PC-3 (cell line): ENCODE measurements at regions not wholly inside any gene's neighbourhood (a gene's known extent, or its start where the extent isn't known, plus 50 kb on each side); places are given as distances from the start of the nearest gene placed in this dataset.

Experiments used
- ATAC-seq: fragments of 200-7000 bp; cut with Tn5 transposase; 2 replicates; pipeline ENCODE4 v1.9.1; 2020; ENCODE audit warnings: mild to moderate bottlenecking, moderate library complexity
- BruUV-seq: library from RNA; stranded (reverse); fragments of 400-500 nt; replicated peaks from 2 replicates; lab custom pipeline; 2021; lab: Mats Ljungman, UMichigan
- CTCF ChIA-PET: fragments of 300-600 bp; sonication (Branson Sonifier 250); formaldehyde crosslinking; loops from one replicate; lab custom pipeline; 2022; ENCODE audit warnings: antibody characterized with exemption; lab: Charles Lee
- POLR2A ChIA-PET: fragments of 300-600 bp; sonication (Branson Sonifier 250); formaldehyde crosslinking; loops from one replicate; lab custom pipeline; 2022; ENCODE audit warnings: antibody characterized with exemption; ENCODE audit not compliant: unreplicated experiment; lab: Charles Lee
- DNase-seq: peaks from one replicate; pipeline ENCODE4 v3.0.0-alpha.2; 2015
- H2AFZ ChIP-seq: fragments of 300-600 bp; sonication (generic); 2 replicates; pipeline ENCODE4 v1.6.0; 2016; ENCODE audit warnings: antibody characterized with exemption, low read length
- H3F3A ChIP-seq: fragments of 300-600 bp; sonication (generic); one replicate; pipeline ENCODE4 v1.6.0; 2017; ENCODE audit warnings: antibody characterized with exemption, low read length, control low read depth, mild to moderate bottlenecking; ENCODE audit not compliant: unreplicated experiment
- H3K27ac ChIP-seq: fragments of 300-600 bp; sonication (generic); 2 replicates; pipeline ENCODE4 v1.5.1; 2016; ENCODE audit warnings: mild to moderate bottlenecking, low read length
- H3K27me3 ChIP-seq: fragments of 300-600 bp; sonication (generic); 2 replicates; pipeline ENCODE4 v1.6.1; 2016; ENCODE audit warnings: low read length, mixed read lengths
- H3K36me3 ChIP-seq: fragments of 300-600 bp; sonication (generic); 2 replicates; pipeline ENCODE4 v1.6.1; 2016; ENCODE audit warnings: low read depth, mixed run types, low read length, mixed read lengths
- H3K4me1 ChIP-seq: fragments of 300-600 bp; sonication (generic); 2 replicates; pipeline ENCODE4 v1.5.1; 2016; ENCODE audit warnings: low read length; ENCODE audit not compliant: insufficient read depth
- H3K4me2 ChIP-seq: fragments of 300-600 bp; sonication (generic); 2 replicates; pipeline ENCODE4 v1.6.0; 2016; ENCODE audit warnings: low read length
- H3K4me3 ChIP-seq: fragments of 300-600 bp; sonication (generic); 2 replicates; pipeline ENCODE4 v1.5.1; 2016; ENCODE audit warnings: mild to moderate bottlenecking, low read length, mixed read lengths
- H3K79me2 ChIP-seq: fragments of 300-600 bp; sonication (generic); 2 replicates; pipeline ENCODE4 v1.6.1; 2017; ENCODE audit warnings: low read length, mixed read lengths
- H3K9ac ChIP-seq: fragments of 300-600 bp; sonication (generic); 2 replicates; pipeline ENCODE4 v1.6.0; 2016; ENCODE audit warnings: mild to moderate bottlenecking, low read length
- H3K9me2 ChIP-seq: fragments of 300-600 bp; sonication (generic); replicated peaks from 2 replicates; pipeline ENCODE4 v1.6.1; 2016; ENCODE audit warnings: mixed run types, low read length, mixed read lengths
- H3K9me3 ChIP-seq: fragments of 300-600 bp; sonication (generic); 2 replicates; pipeline ENCODE4 v1.6.1; 2016; ENCODE audit warnings: low read length, mixed read lengths
- H4K20me1 ChIP-seq: fragments of 300-600 bp; sonication (generic); 2 replicates; pipeline ENCODE4 v1.6.1; 2016; ENCODE audit warnings: low read length, mixed read lengths
- EZH2 ChIP-seq: fragments of 300-600 bp; sonication (generic); IDR thresholded peaks from one replicate; pipeline ENCODE4 v1.6.1; 2017; ENCODE audit warnings: antibody characterized with exemption, mild to moderate bottlenecking, low read length; ENCODE audit not compliant: unreplicated experiment
- EZH2phosphoT487 ChIP-seq: fragments of 300-600 bp; sonication (generic); IDR thresholded peaks from 2 replicates; pipeline ENCODE4 v1.6.1; 2018; ENCODE audit warnings: mild to moderate bottlenecking, antibody characterized with exemption, low read length, borderline replicate concordance
- intact Hi-C: fragments of 100-400 bp; cut with micrococcal nuclease; formaldehyde crosslinking; loops from 2 replicates; pipeline ENCODE4 v1.9.0; 2023
- TF ChIP-seq, protein P1 (sequence below): fragments of 300-600 bp; sonication (generic); conservative IDR thresholded peaks from 2 replicates; pipeline ENCODE4 v1.5.1; 2017; ENCODE audit warnings: antibody characterized with exemption, low read depth, mild to moderate bottlenecking, low read length

DNA sequence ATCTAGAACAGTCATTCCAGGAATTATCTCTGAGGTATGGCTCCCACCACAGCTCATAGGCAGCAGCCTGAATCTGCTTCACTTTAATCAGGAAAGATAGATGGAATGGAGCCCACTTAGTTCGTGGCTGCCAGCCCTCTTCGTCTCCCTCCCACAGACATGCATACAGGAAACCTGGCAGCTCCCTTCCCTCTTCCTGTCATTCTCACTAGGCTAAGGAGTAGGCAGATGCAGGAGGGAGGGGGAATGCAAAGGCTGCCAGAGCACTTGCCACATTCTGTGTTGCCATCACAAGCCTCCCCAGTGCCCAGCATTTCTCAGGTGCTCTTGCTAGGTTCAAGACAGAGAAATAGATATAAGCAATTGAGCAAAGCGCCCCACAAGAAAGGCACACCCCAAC, 378.9 kb downstream of the ELAVL2 start:
- no peak for ATAC-seq
- no peaks in the 10 kb centered on the region for H3K9me2 ChIP-seq
- H3K4me3 ChIP-seq, result no peak overlapping the region
- no peak overlapping the region for H2AFZ ChIP-seq
- ChIA-PET POLR2A (interaction anchor here (0.6 kb wide), 1 partner anchor 52 kb away, joined by 4 read pairs; no protein-coding TSS in a partner anchor), CTCF (no interaction called here)
- TF ChIP-seq EZH2phosphoT487, result no peak
- TF ChIP-seq, protein P1, sequence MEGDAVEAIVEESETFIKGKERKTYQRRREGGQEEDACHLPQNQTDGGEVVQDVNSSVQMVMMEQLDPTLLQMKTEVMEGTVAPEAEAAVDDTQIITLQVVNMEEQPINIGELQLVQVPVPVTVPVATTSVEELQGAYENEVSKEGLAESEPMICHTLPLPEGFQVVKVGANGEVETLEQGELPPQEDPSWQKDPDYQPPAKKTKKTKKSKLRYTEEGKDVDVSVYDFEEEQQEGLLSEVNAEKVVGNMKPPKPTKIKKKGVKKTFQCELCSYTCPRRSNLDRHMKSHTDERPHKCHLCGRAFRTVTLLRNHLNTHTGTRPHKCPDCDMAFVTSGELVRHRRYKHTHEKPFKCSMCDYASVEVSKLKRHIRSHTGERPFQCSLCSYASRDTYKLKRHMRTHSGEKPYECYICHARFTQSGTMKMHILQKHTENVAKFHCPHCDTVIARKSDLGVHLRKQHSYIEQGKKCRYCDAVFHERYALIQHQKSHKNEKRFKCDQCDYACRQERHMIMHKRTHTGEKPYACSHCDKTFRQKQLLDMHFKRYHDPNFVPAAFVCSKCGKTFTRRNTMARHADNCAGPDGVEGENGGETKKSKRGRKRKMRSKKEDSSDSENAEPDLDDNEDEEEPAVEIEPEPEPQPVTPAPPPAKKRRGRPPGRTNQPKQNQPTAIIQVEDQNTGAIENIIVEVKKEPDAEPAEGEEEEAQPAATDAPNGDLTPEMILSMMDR, result no peak
- TF ChIP-seq EZH2, result no peak
- BruUV-seq, result no TSS peak
- H3K9me3 ChIP-seq, result no peaks in the 10 kb centered on the region
- H4K20me1 ChIP-seq, result no peaks in the 10 kb centered on the region
- no peak overlapping the region for H3K4me2 ChIP-seq
- DNase-seq, result no peak
- no peaks in the 10 kb centered on the region for H3K79me2 ChIP-seq
- no peaks in the 10 kb centered on the region for H3K27me3 ChIP-seq
- no peaks in the 10 kb centered on the region for H3K4me1 ChIP-seq
- H3K27ac ChIP-seq, result no peak overlapping the region
- intact Hi-C loops, result no loop called here
- no peaks in the 10 kb centered on the region for H3F3A ChIP-seq
- H3K36me3 ChIP-seq, result no peaks in the 10 kb centered on the region
- no peak overlapping the region for H3K9ac ChIP-seq

DNA sequence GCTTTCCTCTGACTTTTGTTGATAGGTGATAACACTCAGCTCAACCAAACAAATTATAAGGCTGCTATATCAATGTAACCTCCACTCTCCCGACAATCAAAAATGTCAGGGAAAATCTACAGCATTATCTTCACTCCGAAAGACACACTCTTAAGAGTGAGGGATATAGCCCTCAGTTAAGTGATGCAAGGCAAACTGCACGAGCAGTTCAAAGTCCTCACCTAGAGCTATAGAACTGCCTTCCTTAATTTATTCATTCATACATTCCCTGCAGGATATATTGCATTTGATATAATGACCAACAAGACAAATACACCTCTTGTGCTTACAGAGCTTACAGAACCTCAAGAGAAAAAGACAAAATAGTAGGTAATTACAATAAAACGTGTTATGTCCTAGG, 378.1 kb downstream of the ELAVL2 start:
- no peaks in the 10 kb centered on the region for H3K36me3 ChIP-seq
- no peaks in the 10 kb centered on the region for H4K20me1 ChIP-seq
- H3K4me3 ChIP-seq, result no peak overlapping the region
- H3K27ac ChIP-seq, result no peak overlapping the region
- TF ChIP-seq EZH2 (no peak), EZH2phosphoT487 (no peak)
- TF ChIP-seq, protein P1, result no peak
- CTCF ChIA-PET, result no interaction called here
- H3K9ac ChIP-seq, result no peak overlapping the region
- no peak for DNase-seq
- no peak for ATAC-seq
- no peaks in the 10 kb centered on the region for H3K79me2 ChIP-seq
- no peaks in the 10 kb centered on the region for H3K27me3 ChIP-seq
- no peaks in the 10 kb centered on the region for H3K9me3 ChIP-seq
- intact Hi-C loops, result no loop called here
- POLR2A ChIA-PET, result interaction anchor here (0.6 kb wide), 1 partner anchor 51 kb away, joined by 4 read pairs; no protein-coding TSS in a partner anchor
- no peak overlapping the region for H3K4me2 ChIP-seq
- H2AFZ ChIP-seq, result no peak overlapping the region
- BruUV-seq, result no TSS peak
- H3F3A ChIP-seq, result no peaks in the 10 kb centered on the region
- H3K4me1 ChIP-seq, result no peaks in the 10 kb centered on the region
- H3K9me2 ChIP-seq, result no peaks in the 10 kb centered on the region

DNA sequence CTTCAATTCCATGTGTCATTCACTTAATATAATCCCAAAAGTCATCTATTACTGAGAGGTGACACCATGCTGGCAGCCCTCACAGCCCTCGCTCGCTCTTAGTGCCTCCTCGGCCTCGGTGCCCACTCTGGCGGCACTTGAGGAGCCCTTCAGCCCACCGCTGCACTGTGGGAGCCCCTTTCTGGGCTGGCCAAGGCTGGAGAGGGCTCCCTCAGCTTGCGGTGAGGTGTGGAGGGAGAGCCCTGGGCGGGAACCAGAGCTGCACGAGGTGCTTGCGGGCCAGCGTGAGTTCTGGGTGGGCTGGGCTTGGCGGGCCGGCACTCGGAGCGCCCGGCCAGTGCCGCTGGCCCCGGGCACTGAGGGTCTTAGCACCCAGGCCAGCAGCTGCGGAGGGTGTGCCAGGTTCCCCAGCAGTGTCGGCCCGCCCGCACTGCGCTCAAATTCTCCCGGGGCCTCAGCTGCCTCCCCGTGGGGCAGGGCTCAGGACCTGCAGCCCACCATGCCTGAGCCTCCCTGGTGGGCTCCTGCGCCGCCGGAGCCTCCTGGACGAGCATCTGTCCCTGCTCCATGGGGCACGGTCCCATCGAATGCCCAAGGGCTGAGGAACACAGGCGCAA, 374.1 kb downstream of the ELAVL2 start:
- no peaks in the 10 kb centered on the region for H3F3A ChIP-seq
- DNase-seq, result no peak
- H3K9me3 ChIP-seq, result no peaks in the 10 kb centered on the region
- H3K4me1 ChIP-seq, result no peaks in the 10 kb centered on the region
- ChIA-PET CTCF (interaction anchor here (0.6 kb wide), 1 partner anchor 247 kb away, joined by 9 read pairs; no protein-coding TSS in a partner anchor), POLR2A (no interaction called here)
- H3K27ac ChIP-seq, result no peak overlapping the region
- intact Hi-C loops, result no loop called here
- no TSS peak for BruUV-seq
- H3K36me3 ChIP-seq, result no peaks in the 10 kb centered on the region
- no peaks in the 10 kb centered on the region for H4K20me1 ChIP-seq
- no peaks in the 10 kb centered on the region for H3K27me3 ChIP-seq
- H3K4me2 ChIP-seq, result no peak overlapping the region
- H2AFZ ChIP-seq, result no peak overlapping the region
- H3K4me3 ChIP-seq, result no peak overlapping the region
- TF ChIP-seq, protein P1, result no peak
- TF ChIP-seq EZH2, result no peak
- no peak for TF ChIP-seq EZH2phosphoT487
- H3K9me2 ChIP-seq, result no peaks in the 10 kb centered on the region
- no peak overlapping the region for H3K9ac ChIP-seq
- no peaks in the 10 kb centered on the region for H3K79me2 ChIP-seq
- no peak for ATAC-seq
